GM19035 (cell line): ENCODE measurements at regions not wholly inside any gene's neighbourhood (a gene's known extent, or its start where the extent isn't known, plus 50 kb on each side); places are given as distances from the start of the nearest gene placed in this dataset.

ENCODE experiments used
- ATAC-seq: cut with Tn5 transposase; IDR thresholded peaks from one replicate; pipeline ENCODE4 v1.9.1; 2021; ENCODE audit not compliant: unreplicated experiment

- no peak for ATAC-seq
These were observed 107.7 kb downstream of the INHBB start for GRCh38 chr2:120453635-120453998.

DNA sequence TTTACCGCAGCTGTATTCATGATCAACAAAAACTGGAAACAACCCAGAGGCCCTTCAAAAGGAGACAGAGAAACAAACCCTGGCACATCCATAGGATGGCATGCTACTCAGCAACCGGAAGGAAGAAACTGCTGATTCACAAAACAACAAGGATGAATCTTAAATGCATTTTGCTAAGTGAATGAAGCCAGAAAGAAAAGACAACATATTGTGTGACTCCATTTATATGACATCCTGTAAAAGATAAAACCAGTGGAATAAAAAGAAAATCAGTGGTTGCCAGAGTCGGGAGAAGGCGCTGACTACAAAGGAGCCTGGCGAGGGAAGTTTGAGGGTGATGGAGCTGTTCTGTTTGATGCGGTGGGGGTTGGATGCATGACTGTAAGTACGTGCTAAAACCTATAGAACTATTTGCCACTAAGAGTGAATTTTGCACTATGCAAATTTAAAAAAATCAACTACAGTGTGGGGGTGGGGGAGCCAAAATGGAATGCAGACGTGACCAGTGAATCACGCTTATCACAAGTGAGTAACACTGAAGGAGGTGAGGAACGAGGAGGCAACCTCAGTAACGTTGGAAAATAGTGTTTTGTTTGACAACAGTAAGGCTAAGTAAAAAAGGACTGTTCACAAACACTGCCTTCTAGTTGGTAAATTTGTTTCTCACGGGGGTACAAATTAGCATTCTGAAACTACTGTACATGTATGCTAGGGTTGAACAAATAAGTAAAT, 108.9 kb downstream of the INHBB start:
- no peak for ATAC-seq

GRCh38 chr2:120455390-120455789, 109.5 kb downstream of the INHBB start:
- no peak for ATAC-seq

GRCh38 chr2:120456867-120457266, 110.9 kb downstream of the INHBB start:
- no peak for ATAC-seq

DNA sequence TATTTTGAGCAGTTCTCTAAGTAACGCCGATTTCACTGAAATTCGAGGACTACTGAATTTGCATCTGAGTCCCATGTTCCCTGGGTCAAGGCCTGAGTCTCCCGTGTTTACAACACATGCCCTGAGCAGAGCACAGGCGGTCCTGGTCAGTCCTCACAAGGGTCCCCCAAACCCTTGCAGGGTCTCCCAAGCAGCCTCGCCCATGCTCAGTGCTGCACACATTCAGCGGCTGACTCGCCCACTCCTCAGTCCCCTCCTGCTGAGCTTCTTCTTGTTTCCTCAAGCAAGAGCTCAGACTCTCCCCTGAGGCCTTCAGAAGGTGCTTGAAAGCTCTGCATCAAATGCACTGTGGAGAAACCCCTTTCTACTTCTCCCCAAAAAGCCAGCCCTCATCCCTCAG, 114.6 kb downstream of the INHBB start:
- no peak for ATAC-seq

GRCh38 chr2:120461092-120461491, 115.2 kb downstream of the INHBB start:
- no peak for ATAC-seq

DNA sequence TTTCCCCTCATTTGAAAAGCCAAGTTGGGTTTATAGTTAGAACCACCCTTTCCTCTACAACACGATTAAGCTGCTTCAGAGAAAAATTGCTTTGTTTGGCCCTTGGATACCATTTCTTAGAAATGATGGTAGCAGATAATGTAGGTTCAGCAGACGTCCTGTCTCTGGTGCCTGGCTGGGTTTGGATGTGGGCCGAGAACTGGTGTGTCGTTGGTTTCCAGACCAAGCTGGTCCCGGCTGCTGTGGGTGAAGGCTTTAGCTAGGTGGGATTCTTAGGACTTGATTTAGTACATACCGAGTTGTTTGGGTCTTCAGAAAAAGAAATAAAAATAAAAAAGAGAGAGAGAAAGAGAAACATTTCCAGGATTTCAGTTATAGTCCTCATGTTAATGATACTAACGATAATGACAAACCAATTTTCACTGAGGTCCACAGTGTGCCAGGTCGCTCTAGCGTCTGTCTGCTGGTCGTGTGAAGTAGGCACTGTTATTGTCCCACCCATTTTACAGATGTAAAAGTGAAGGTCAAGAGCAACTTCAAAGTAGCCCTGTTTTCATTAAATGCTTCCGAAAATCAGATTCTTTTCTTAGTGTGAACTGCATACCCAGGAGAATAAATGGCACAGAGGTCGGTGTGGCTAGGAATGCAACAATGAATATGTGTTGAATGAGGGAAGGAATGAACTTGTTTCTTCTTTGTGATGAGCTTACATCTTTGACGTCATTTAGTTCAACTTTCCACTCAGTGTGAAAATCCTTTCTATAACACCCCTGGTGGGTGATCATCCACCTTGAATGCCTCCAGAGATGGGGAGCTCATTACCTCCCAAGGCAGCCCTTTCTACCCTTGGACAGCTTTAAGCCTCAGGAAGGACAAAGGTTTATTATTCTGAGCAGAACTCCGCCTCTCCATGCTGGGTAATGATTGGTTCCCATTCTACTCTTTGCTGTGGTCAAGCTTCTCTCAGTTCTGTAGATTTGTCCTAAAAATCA, 115.9 kb downstream of the INHBB start:
- ATAC-seq: no peak

GRCh38 chr2:120463527-120463926, 117.6 kb downstream of the INHBB start:
- ATAC-seq: no peak

DNA sequence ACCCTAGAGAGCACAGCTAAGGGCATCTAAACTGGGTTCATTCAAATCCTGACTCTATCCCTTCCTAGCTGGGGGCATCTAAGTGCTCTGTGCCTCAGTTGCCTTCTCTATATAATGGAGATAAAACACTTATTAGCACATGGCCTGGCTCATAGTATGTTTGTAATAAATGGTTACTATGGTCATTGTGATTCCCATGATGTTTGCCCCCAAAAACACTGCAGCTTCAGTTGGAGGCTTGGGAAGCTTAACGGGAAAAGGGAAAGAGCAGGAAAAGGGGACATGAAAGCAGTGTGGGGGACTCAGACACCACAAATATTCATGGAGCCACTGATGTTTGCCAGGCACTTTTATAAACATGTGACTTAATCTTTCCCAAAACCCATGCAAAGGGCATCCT, 118.1 kb downstream of the INHBB start:
- ATAC-seq: no peak

DNA sequence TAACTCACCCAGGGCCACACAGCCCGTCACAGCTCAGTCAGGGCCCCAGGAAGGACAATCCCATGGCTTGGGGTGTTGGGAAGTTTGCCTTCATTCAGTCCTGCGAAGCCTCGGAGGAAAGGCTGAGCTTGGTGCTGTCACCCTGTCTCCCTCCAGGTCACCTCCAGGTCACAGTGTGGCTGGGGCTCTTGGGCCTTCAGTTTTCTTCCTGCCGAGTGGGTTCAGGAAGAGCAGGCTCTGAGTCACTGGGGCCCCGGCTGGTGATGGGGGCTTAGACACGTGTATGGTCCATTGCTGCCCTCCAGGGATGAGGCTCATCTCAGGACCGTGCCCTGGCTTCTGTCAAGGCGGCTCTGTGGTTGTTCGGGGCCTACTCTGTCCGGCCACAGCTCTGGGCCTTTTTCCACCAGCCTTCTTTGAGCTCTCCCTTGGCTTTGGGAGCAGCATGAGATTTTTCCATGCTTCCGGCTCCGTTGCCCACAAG, 118.6 kb downstream of the INHBB start:
- no peak for ATAC-seq

GRCh38 chr2:120465012-120465700, 119.2 kb downstream of the INHBB start:
- ATAC-seq: no peak

GRCh38 chr2:120465701-120465988, 119.7 kb downstream of the INHBB start:
- ATAC-seq: no peak

GRCh38 chr2:120465989-120466703, 120.2 kb downstream of the INHBB start:
- ATAC-seq: no peak

DNA sequence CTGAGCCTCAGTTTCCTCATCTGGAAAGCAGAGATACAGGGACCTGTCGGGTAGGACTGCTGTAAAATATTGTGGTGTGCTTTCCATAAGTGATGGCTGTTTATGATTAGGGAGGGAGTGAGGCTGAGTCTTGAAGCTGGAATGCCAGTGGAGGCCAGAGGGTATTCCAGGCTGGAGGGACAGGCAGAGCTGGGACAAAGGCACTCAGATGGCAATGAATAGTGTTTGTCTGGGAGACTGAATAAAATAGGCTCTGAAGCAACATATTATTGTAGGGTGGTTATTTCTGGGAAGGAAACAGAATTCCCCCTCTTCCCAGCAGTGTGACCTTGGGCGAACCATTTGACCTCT, 120.7 kb downstream of the INHBB start:
- no peak for ATAC-seq

- ATAC-seq: no peak
These were observed 122.2 kb downstream of the INHBB start for GRCh38 chr2:120468136-120468535.

GRCh38 chr2:120469426-120469825, 123.5 kb downstream of the INHBB start:
- ATAC-seq: no peak

DNA sequence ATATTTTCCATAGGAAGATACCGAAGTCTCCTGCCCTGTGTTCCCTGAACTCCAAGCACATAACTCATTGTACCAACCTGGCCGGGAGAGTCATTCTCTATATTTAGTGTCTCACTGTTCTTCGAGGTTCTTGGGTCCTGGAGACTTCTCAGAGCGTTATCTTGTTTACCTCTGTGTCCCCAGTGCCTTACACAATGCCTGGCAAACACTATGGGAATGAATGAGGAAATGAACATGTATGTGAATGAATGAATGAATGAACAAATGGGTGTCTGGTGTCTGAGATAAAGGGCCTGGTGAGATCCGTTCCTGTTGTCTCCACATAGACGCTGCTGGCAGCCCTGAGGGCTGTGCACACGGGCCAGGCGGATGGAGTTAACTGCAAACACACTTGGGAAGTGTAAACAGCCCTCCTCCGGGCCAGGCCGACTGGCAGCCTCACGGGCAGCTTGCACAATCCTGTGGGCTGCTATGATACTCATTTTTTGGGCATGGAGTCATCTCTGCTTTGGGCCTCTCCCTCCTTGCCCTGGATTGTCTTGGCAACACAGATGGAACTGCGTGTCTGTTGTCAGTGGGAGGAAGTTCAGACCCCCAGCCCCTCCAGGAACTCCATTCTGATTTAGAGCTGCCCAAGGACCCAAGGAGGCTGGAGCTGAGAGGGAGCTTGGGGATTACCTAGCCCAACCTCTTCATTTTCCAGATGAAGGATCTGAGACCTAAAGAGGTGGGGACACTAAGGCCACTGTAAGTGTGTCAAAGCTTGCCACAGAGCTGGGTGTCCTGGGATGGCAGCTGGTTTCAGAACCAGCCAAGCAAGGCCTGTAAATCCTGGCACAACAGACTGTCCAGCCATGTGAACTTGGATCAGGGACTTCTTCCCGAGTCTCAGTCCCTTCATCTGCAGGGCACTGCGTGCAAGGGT, 124.4 kb downstream of the INHBB start:
- ATAC-seq: no peak

GRCh38 chr2:120471166-120471565, 125.2 kb downstream of the INHBB start:
- no peak for ATAC-seq

- no peak for ATAC-seq
These were observed 126.1 kb downstream of the INHBB start for GRCh38 chr2:120472031-120472430.

DNA sequence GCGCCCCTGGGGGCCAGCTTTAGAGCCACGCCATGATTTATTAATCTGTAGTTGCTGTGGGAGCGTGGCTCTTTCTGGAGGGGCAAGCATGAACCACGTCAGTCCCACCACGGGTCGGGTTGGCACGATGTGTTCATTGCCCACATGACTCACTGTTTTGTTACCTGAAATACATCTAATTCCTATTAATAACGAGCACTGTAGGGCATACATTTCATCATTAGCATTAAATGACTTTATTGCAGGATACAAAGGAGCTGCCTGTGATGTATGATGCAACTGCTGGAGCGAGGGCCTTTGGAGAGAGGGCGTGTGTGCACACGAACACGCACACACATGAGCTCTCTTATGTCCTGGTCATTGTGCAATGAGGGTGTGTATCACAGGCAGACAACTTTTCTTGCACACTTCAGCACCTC, 127.0 kb downstream of the INHBB start:
- no peak for ATAC-seq
